ENCODE measurements at regions not wholly inside any gene's neighbourhood (a gene's known extent, or its start where the extent isn't known, plus 50 kb on each side); places are given as distances from the start of the nearest gene placed in this dataset.

GRCh38 chr3:18481946-18482548 lies 56.9 kb upstream of the SATB1 start:
- TF ChIP-seq CTCF (IDR thresholded peaks at IDR 0.05), result no peak
- TF ChIP-seq ZFX (IDR thresholded peaks at IDR 0.05; ENCODE audit: borderline replicate concordance), result no peak
